ENCODE measurements at regions not wholly inside any gene's neighbourhood (a gene's known extent, or its start where the extent isn't known, plus 50 kb on each side); places are given as distances from the start of the nearest gene placed in this dataset.

- 87 to 91% methylated on average over 3 of the region's 3 CpGs for WGBS, 2 experiments
- no peaks in the 10 kb centered on the region for H3K4me1 ChIP-seq (ENCODE audit: control insufficient read depth, insufficient read depth, low read length)
These were observed 428.8 kb upstream of the ID4 start for GRCh38 chr6:19408331-19408730.

GRCh38 chr6:19410481-19410880, 426.7 kb upstream of the ID4 start:
- Histone ChIP-seq H3K27ac (ENCODE audit: insufficient read depth, low read depth, low read length, poor library complexity, severe bottlenecking) (no peak overlapping the region), H3K4me1 (ENCODE audit: control insufficient read depth, insufficient read depth, low read length) (no peaks in the 10 kb centered on the region), H3K4me3 (ENCODE audit: insufficient read depth, low read depth, low read length) (no peak overlapping the region), H3K9me3 (ENCODE audit: control insufficient read depth, low read length) (no peaks in the 10 kb centered on the region), H3K36me3 (ENCODE audit: control insufficient read depth, insufficient read depth, low read length) (no peaks in the 10 kb centered on the region), H3K27me3 (ENCODE audit: control insufficient read depth, insufficient read depth, low read length, poor library complexity, severe bottlenecking) (no peaks in the 10 kb centered on the region)

More at GRCh38 chr6:19408331-19408730, 428.8 kb upstream of the ID4 start:
- H3K36me3 ChIP-seq (ENCODE audit: control insufficient read depth, insufficient read depth, low read length), result no peaks in the 10 kb centered on the region
- H3K27ac ChIP-seq (ENCODE audit: insufficient read depth, low read depth, low read length, poor library complexity, severe bottlenecking), result no peak overlapping the region
- H3K4me3 ChIP-seq (ENCODE audit: insufficient read depth, low read depth, low read length), result no peak overlapping the region
- no peaks in the 10 kb centered on the region for H3K27me3 ChIP-seq (ENCODE audit: control insufficient read depth, insufficient read depth, low read length, poor library complexity, severe bottlenecking)
- no peaks in the 10 kb centered on the region for H3K9me3 ChIP-seq (ENCODE audit: control insufficient read depth, low read length)

- no peaks in the 10 kb centered on the region for H3K36me3 ChIP-seq (ENCODE audit: control insufficient read depth, insufficient read depth, low read length)
- no peak overlapping the region for H3K27ac ChIP-seq (ENCODE audit: insufficient read depth, low read depth, low read length, poor library complexity, severe bottlenecking)
- H3K4me1 ChIP-seq (ENCODE audit: control insufficient read depth, insufficient read depth, low read length), result no peaks in the 10 kb centered on the region
- no peak overlapping the region for H3K4me3 ChIP-seq (ENCODE audit: insufficient read depth, low read depth, low read length)
- peaks cover 5% of the 10 kb centered on the region for H3K9me3 ChIP-seq (ENCODE audit: control insufficient read depth, low read length)
- 93 to 95% methylated on average over 2 to 3 of the region's 3 CpGs for WGBS, 2 experiments
- H3K27me3 ChIP-seq (ENCODE audit: control insufficient read depth, insufficient read depth, low read length, poor library complexity, severe bottlenecking), result no peaks in the 10 kb centered on the region
These were observed 423.8 kb upstream of the ID4 start for GRCh38 chr6:19413323-19413722.

- 88 to 95% methylated on average over 3 of the region's 4 CpGs for WGBS, 2 experiments
- Histone ChIP-seq H3K4me1 (ENCODE audit: control insufficient read depth, insufficient read depth, low read length) (no peaks in the 10 kb centered on the region), H3K9me3 (ENCODE audit: control insufficient read depth, low read length) (peaks cover 5% of the 10 kb centered on the region), H3K4me3 (ENCODE audit: insufficient read depth, low read depth, low read length) (no peak overlapping the region), H3K27ac (ENCODE audit: insufficient read depth, low read depth, low read length, poor library complexity, severe bottlenecking) (no peak overlapping the region), H3K27me3 (ENCODE audit: control insufficient read depth, insufficient read depth, low read length, poor library complexity, severe bottlenecking) (no peaks in the 10 kb centered on the region), H3K36me3 (ENCODE audit: control insufficient read depth, insufficient read depth, low read length) (no peaks in the 10 kb centered on the region)
These were observed 421.4 kb upstream of the ID4 start for GRCh38 chr6:19415605-19416326.

GRCh38 chr6:19416811-19417210, 420.4 kb upstream of the ID4 start:
- no peaks in the 10 kb centered on the region for H3K27me3 ChIP-seq (ENCODE audit: control insufficient read depth, insufficient read depth, low read length, poor library complexity, severe bottlenecking)
- H3K36me3 ChIP-seq (ENCODE audit: control insufficient read depth, insufficient read depth, low read length), result no peaks in the 10 kb centered on the region
- H3K4me3 ChIP-seq (ENCODE audit: insufficient read depth, low read depth, low read length), result no peak overlapping the region
- H3K9me3 ChIP-seq (ENCODE audit: control insufficient read depth, low read length), result peaks cover 5% of the 10 kb centered on the region
- H3K27ac ChIP-seq (ENCODE audit: insufficient read depth, low read depth, low read length, poor library complexity, severe bottlenecking), result no peak overlapping the region
- H3K4me1 ChIP-seq (ENCODE audit: control insufficient read depth, insufficient read depth, low read length), result no peaks in the 10 kb centered on the region

GRCh38 chr6:19417713-19418112, 419.5 kb upstream of the ID4 start:
- Histone ChIP-seq H3K36me3 (ENCODE audit: control insufficient read depth, insufficient read depth, low read length) (no peaks in the 10 kb centered on the region), H3K27me3 (ENCODE audit: control insufficient read depth, insufficient read depth, low read length, poor library complexity, severe bottlenecking) (no peaks in the 10 kb centered on the region), H3K4me1 (ENCODE audit: control insufficient read depth, insufficient read depth, low read length) (no peaks in the 10 kb centered on the region), H3K9me3 (ENCODE audit: control insufficient read depth, low read length) (peaks cover 5% of the 10 kb centered on the region), H3K4me3 (ENCODE audit: insufficient read depth, low read depth, low read length) (no peak overlapping the region), H3K27ac (ENCODE audit: insufficient read depth, low read depth, low read length, poor library complexity, severe bottlenecking) (no peak overlapping the region)

GRCh38 chr6:19424853-19425252, 412.3 kb upstream of the ID4 start:
- Histone ChIP-seq H3K4me1 (ENCODE audit: control insufficient read depth, insufficient read depth, low read length) (no peaks in the 10 kb centered on the region), H3K36me3 (ENCODE audit: control insufficient read depth, insufficient read depth, low read length) (no peaks in the 10 kb centered on the region), H3K27me3 (ENCODE audit: control insufficient read depth, insufficient read depth, low read length, poor library complexity, severe bottlenecking) (no peaks in the 10 kb centered on the region), H3K4me3 (ENCODE audit: insufficient read depth, low read depth, low read length) (no peak overlapping the region), H3K27ac (ENCODE audit: insufficient read depth, low read depth, low read length, poor library complexity, severe bottlenecking) (no peak overlapping the region), H3K9me3 (ENCODE audit: control insufficient read depth, low read length) (no peaks in the 10 kb centered on the region)
- WGBS, 2 experiments, result 79 to 95% methylated on average over 2 of the region's 2 CpGs

- no peaks in the 10 kb centered on the region for H3K9me3 ChIP-seq (ENCODE audit: control insufficient read depth, low read length)
- H3K4me3 ChIP-seq (ENCODE audit: insufficient read depth, low read depth, low read length), result no peak overlapping the region
- no peaks in the 10 kb centered on the region for H3K27me3 ChIP-seq (ENCODE audit: control insufficient read depth, insufficient read depth, low read length, poor library complexity, severe bottlenecking)
- H3K4me1 ChIP-seq (ENCODE audit: control insufficient read depth, insufficient read depth, low read length), result no peaks in the 10 kb centered on the region
- WGBS, 2 experiments, result 92% methylated on average over 1 of the region's 1 CpG; no CpG with 5 or more reads in 1 of the 2 experiments
- no peaks in the 10 kb centered on the region for H3K36me3 ChIP-seq (ENCODE audit: control insufficient read depth, insufficient read depth, low read length)
- H3K27ac ChIP-seq (ENCODE audit: insufficient read depth, low read depth, low read length, poor library complexity, severe bottlenecking), result no peak overlapping the region
These were observed 409.6 kb upstream of the ID4 start for GRCh38 chr6:19427548-19427947.

- H3K4me3 ChIP-seq (ENCODE audit: insufficient read depth, low read depth, low read length), result no peak overlapping the region
- H3K36me3 ChIP-seq (ENCODE audit: control insufficient read depth, insufficient read depth, low read length), result no peaks in the 10 kb centered on the region
- no peaks in the 10 kb centered on the region for H3K27me3 ChIP-seq (ENCODE audit: control insufficient read depth, insufficient read depth, low read length, poor library complexity, severe bottlenecking)
- no peaks in the 10 kb centered on the region for H3K9me3 ChIP-seq (ENCODE audit: control insufficient read depth, low read length)
- H3K4me1 ChIP-seq (ENCODE audit: control insufficient read depth, insufficient read depth, low read length), result no peaks in the 10 kb centered on the region
- no peak overlapping the region for H3K27ac ChIP-seq (ENCODE audit: insufficient read depth, low read depth, low read length, poor library complexity, severe bottlenecking)
- 83 to 88% methylated on average over 10 of the region's 10 CpGs for WGBS, 2 experiments
These were observed 404.1 kb upstream of the ID4 start for GRCh38 chr6:19432966-19433498.

- Histone ChIP-seq H3K27ac (ENCODE audit: insufficient read depth, low read depth, low read length, poor library complexity, severe bottlenecking) (no peak overlapping the region), H3K4me3 (ENCODE audit: insufficient read depth, low read depth, low read length) (no peak overlapping the region), H3K9me3 (ENCODE audit: control insufficient read depth, low read length) (no peaks in the 10 kb centered on the region), H3K27me3 (ENCODE audit: control insufficient read depth, insufficient read depth, low read length, poor library complexity, severe bottlenecking) (no peaks in the 10 kb centered on the region), H3K36me3 (ENCODE audit: control insufficient read depth, insufficient read depth, low read length) (no peaks in the 10 kb centered on the region), H3K4me1 (ENCODE audit: control insufficient read depth, insufficient read depth, low read length) (no peaks in the 10 kb centered on the region)
- WGBS, 2 experiments, result 70 to 83% methylated on average over 1 to 2 of the region's 2 CpGs
These were observed 403.1 kb upstream of the ID4 start for GRCh38 chr6:19434065-19434464.
